HFFc6 (cell line): ENCODE measurements at regions not wholly inside any gene's neighbourhood (a gene's known extent, or its start where the extent isn't known, plus 50 kb on each side); places are given as distances from the start of the nearest gene placed in this dataset.

Experiments
- DNase-seq: peaks from one replicate; pipeline ENCODE4 v3.0.0-alpha.2; 2018
- H3K27ac Mint-ChIP-seq: 2 replicates; pipeline ENCODE4 v1.8.0; 2020; ENCODE audit warnings: mild to moderate bottlenecking, mixed read lengths
- H3K27me3 Mint-ChIP-seq: 2 replicates; pipeline ENCODE4 v1.8.0; 2021; ENCODE audit warnings: mild to moderate bottlenecking, moderate library complexity, mixed read lengths; ENCODE audit not compliant: insufficient read depth
- H3K36me3 Mint-ChIP-seq: 2 replicates; pipeline ENCODE4 v1.8.0; 2021; ENCODE audit warnings: low read depth, mixed read lengths
- H3K4me1 Mint-ChIP-seq: 2 replicates; pipeline ENCODE4 v1.8.0; 2020; ENCODE audit warnings: low read depth, mixed read lengths
- H3K4me3 Mint-ChIP-seq: 2 replicates; pipeline ENCODE4 v1.8.0; 2020; ENCODE audit warnings: mild to moderate bottlenecking, moderate library complexity, mixed read lengths
- H3K9me3 Mint-ChIP-seq: 2 replicates; pipeline ENCODE4 v1.8.0; 2020; ENCODE audit warnings: mild to moderate bottlenecking, mixed read lengths
- TF ChIP-seq, protein P1 (sequence below): fragments of 200-600 bp; sonication (generic); IDR thresholded peaks from 2 replicates; pipeline ENCODE4 v1.5.0; 2021; ENCODE audit warnings: antibody characterized with exemption, mild to moderate bottlenecking

- no peaks in the 10 kb centered on the region for H3K4me1 Mint-ChIP-seq
- H3K27ac Mint-ChIP-seq: no peak overlapping the region
- peaks cover 57% of the 10 kb centered on the region for H3K9me3 Mint-ChIP-seq
- no peak overlapping the region for H3K4me3 Mint-ChIP-seq
- DNase-seq: no peak
- H3K27me3 Mint-ChIP-seq: peaks cover 5% of the 10 kb centered on the region
- TF ChIP-seq, protein P1, sequence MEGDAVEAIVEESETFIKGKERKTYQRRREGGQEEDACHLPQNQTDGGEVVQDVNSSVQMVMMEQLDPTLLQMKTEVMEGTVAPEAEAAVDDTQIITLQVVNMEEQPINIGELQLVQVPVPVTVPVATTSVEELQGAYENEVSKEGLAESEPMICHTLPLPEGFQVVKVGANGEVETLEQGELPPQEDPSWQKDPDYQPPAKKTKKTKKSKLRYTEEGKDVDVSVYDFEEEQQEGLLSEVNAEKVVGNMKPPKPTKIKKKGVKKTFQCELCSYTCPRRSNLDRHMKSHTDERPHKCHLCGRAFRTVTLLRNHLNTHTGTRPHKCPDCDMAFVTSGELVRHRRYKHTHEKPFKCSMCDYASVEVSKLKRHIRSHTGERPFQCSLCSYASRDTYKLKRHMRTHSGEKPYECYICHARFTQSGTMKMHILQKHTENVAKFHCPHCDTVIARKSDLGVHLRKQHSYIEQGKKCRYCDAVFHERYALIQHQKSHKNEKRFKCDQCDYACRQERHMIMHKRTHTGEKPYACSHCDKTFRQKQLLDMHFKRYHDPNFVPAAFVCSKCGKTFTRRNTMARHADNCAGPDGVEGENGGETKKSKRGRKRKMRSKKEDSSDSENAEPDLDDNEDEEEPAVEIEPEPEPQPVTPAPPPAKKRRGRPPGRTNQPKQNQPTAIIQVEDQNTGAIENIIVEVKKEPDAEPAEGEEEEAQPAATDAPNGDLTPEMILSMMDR: no peak
- H3K36me3 Mint-ChIP-seq: no peaks in the 10 kb centered on the region; the same call in 1 of the 2 replicates
These were observed 215.3 kb downstream of the FOXA2 start for GRCh38 chr20:22369100-22369499.

DNA sequence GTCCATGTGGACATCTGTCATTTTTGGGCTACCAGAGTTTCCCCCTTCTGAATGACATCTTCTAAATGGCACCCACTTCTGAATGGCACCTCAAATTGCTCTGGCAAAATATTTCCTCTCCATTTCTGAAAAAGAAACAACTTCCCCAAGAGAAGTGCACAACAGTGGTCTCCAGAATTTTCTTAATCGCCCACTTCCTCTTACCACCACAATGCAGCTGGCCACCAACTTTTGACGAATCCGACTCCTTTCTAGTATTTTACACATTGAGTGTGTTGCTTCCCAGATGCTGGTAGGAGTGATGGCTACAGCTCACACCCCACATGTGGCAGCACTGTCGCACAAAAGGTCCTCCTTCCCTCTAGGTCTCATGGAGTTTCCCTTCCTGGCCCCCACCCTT, 216.1 kb downstream of the FOXA2 start:
- Mint-ChIP-seq H3K27ac (no peak overlapping the region), H3K9me3 (peaks cover 63% of the 10 kb centered on the region), H3K36me3 (no peaks in the 10 kb centered on the region; the same call in 1 of the 2 replicates), H3K4me3 (no peak overlapping the region), H3K4me1 (no peaks in the 10 kb centered on the region), H3K27me3 (peaks cover 6% of the 10 kb centered on the region)
- TF ChIP-seq, protein P1: no peak
- DNase-seq: no peak

GRCh38 chr20:22366631-22367030, 217.7 kb downstream of the FOXA2 start:
- H3K36me3 Mint-ChIP-seq: no peaks in the 10 kb centered on the region
- no peak for DNase-seq
- H3K27ac Mint-ChIP-seq: no peak overlapping the region
- no peak overlapping the region for H3K4me3 Mint-ChIP-seq
- peaks cover 54% of the 10 kb centered on the region for H3K9me3 Mint-ChIP-seq
- peaks cover 6% of the 10 kb centered on the region for H3K27me3 Mint-ChIP-seq
- TF ChIP-seq, protein P1: no peak
- no peaks in the 10 kb centered on the region for H3K4me1 Mint-ChIP-seq

GRCh38 chr20:22354647-22355046, 229.7 kb downstream of the FOXA2 start:
- TF ChIP-seq, protein P1: no peak
- no peak overlapping the region for H3K27ac Mint-ChIP-seq
- no peaks in the 10 kb centered on the region for H3K4me1 Mint-ChIP-seq
- H3K36me3 Mint-ChIP-seq: no peaks in the 10 kb centered on the region
- DNase-seq: no peak
- no peak overlapping the region for H3K4me3 Mint-ChIP-seq
- 0 out of 2 replicates have a peak, but pooled peaks cover 2% of the 10 kb centered on the region for H3K27me3 Mint-ChIP-seq
- H3K9me3 Mint-ChIP-seq: peaks cover 6% of the 10 kb centered on the region; the same call in 1 of the 2 replicates

DNA sequence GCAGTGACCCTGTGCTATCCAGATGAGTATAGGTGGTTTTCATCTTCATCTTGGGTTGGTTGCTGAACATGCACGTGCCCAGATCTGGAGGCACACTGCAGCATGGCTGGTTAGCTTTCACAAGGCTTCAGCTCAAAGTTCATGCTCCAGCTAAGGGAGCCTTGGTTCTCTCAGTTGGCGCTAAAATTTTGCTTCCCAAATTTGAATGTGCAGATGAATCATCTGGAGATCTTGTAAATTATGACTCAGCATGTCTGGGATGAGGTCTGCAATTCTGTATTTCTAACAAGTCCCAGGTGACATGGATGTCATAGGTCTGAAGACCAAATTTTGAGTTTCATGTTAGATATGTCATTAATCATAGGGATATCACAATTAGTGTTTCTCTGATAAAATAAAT, 230.8 kb downstream of the FOXA2 start:
- Mint-ChIP-seq H3K4me3 (no peak overlapping the region), H3K36me3 (no peaks in the 10 kb centered on the region), H3K27ac (no peak overlapping the region), H3K9me3 (peaks cover 6% of the 10 kb centered on the region; the same call in 1 of the 2 replicates), H3K27me3 (0 out of 2 replicates have a peak, but pooled peaks cover 2% of the 10 kb centered on the region), H3K4me1 (no peaks in the 10 kb centered on the region)
- TF ChIP-seq, protein P1: no peak
- DNase-seq: no peak

DNA sequence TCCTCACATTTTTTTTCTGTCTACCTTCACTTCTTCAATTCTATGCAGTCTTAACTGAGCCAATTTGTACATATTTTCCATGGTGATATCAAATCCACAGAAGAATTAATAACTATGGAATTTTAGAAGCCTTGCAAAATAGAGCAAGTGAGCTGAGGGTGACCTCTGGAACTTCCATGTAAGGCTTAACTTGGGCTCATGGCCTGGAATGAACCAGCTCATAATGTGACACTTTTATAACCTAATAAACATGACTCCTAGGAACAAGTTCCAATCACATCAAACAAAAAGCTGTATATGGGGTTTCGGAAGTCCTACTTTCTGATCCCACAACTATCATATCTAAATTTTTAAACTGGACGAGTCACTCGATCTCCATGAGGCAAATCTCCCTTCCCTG, 232.4 kb downstream of the FOXA2 start:
- Mint-ChIP-seq H3K27me3 (no peaks in the 10 kb centered on the region), H3K4me1 (no peaks in the 10 kb centered on the region), H3K4me3 (no peak overlapping the region), H3K36me3 (no peaks in the 10 kb centered on the region), H3K27ac (no peak overlapping the region), H3K9me3 (peaks cover 3% of the 10 kb centered on the region; the same call in 1 of the 2 replicates)
- TF ChIP-seq, protein P1: no peak
- DNase-seq: no peak
